SK-N-SH treated with all-trans-retinoic acid at 6 μM for 48 hours (cell line): ENCODE measurements at regions not wholly inside any gene's neighbourhood (a gene's known extent, or its start where the extent isn't known, plus 50 kb on each side); places are given as distances from the start of the nearest gene placed in this dataset.

ENCODE experiments used
- ATAC-seq: fragments of 200-7000 bp; cut with Tn5 transposase; 3 replicates; pipeline ENCODE4 v1.9.1; 2020; ENCODE audit warnings: mild to moderate bottlenecking, moderate library complexity
- BACH2 ChIP-seq: fragments of 250-450 bp; sonication (Bioruptor Pico); IDR thresholded peaks from 2 replicates; pipeline ENCODE4 v1.9.0; 2021; ENCODE audit warnings: mild to moderate bottlenecking, borderline replicate concordance
- CREB5 ChIP-seq: fragments of 250-450 bp; sonication (Bioruptor Pico); IDR thresholded peaks from 2 replicates; pipeline ENCODE4 v1.5.1; 2020; ENCODE audit warnings: low read depth, mild to moderate bottlenecking, moderate library complexity
- CSRNP3 ChIP-seq: fragments of 250-450 bp; sonication (Bioruptor Pico); IDR thresholded peaks from 2 replicates; pipeline ENCODE4 v1.5.1; 2021; ENCODE audit warnings: mild to moderate bottlenecking, moderate library complexity
- ESRRG ChIP-seq: fragments of 250-450 bp; sonication (Bioruptor Pico); IDR thresholded peaks from 2 replicates; pipeline ENCODE4 v1.6.1; 2021; ENCODE audit warnings: mild to moderate bottlenecking
- GLIS3 ChIP-seq: fragments of 250-450 bp; sonication (Bioruptor Pico); IDR thresholded peaks from 2 replicates; pipeline ENCODE4 v1.5.0; 2020; ENCODE audit warnings: mild to moderate bottlenecking, moderate library complexity
- ISL1 ChIP-seq: fragments of 250-450 bp; sonication (Bioruptor Pico); IDR thresholded peaks from 2 replicates; pipeline ENCODE4 v2.1.2; 2022; ENCODE audit warnings: mild to moderate bottlenecking, moderate library complexity
- OSR1 ChIP-seq: fragments of 250-450 bp; sonication (Bioruptor Pico); IDR thresholded peaks from 2 replicates; pipeline ENCODE4 v1.8.0; 2022; ENCODE audit warnings: moderate library complexity, mild to moderate bottlenecking, inconsistent platforms
- PATZ1 ChIP-seq: fragments of 250-450 bp; sonication (Bioruptor Pico); IDR thresholded peaks from 2 replicates; pipeline ENCODE4 v1.8.0; 2020; ENCODE audit warnings: mild to moderate bottlenecking, moderate library complexity, borderline replicate concordance
- POU6F1 ChIP-seq: fragments of 250-450 bp; sonication (Bioruptor Pico); IDR thresholded peaks from 2 replicates; pipeline ENCODE4 v1.8.0; 2021; ENCODE audit warnings: low read depth, mild to moderate bottlenecking, moderate library complexity, borderline replicate concordance
- PPARA ChIP-seq: fragments of 250-450 bp; sonication (Bioruptor Pico); IDR thresholded peaks from 2 replicates; pipeline ENCODE4 v1.5.0; 2020; ENCODE audit warnings: mild to moderate bottlenecking, borderline replicate concordance
- RARB ChIP-seq: fragments of 250-450 bp; sonication (Bioruptor Pico); IDR thresholded peaks from 2 replicates; pipeline ENCODE4 v1.8.0; 2021; ENCODE audit warnings: mild to moderate bottlenecking, moderate library complexity
- SNAI2 ChIP-seq: fragments of 250-450 bp; sonication (Bioruptor Pico); IDR thresholded peaks from 2 replicates; pipeline ENCODE4 v1.5.0; 2020; ENCODE audit warnings: mild to moderate bottlenecking, moderate library complexity
- TCF4 ChIP-seq: fragments of 250-450 bp; sonication (Bioruptor Pico); IDR thresholded peaks from 2 replicates; pipeline ENCODE4 v1.8.0; 2021; ENCODE audit warnings: mild to moderate bottlenecking, moderate library complexity, borderline replicate concordance
- TSHZ2 ChIP-seq: fragments of 250-450 bp; sonication (Bioruptor Pico); IDR thresholded peaks from 2 replicates; pipeline ENCODE4 v1.5.0; 2020; ENCODE audit warnings: mild to moderate bottlenecking, moderate library complexity
- ZC3H10 ChIP-seq: fragments of 250-450 bp; sonication (Bioruptor Pico); IDR thresholded peaks from 2 replicates; pipeline ENCODE4 v1.5.1; 2021; ENCODE audit warnings: mild to moderate bottlenecking, moderate library complexity
- ZFP30 ChIP-seq: fragments of 450-650 bp; formaldehyde crosslinking; IDR thresholded peaks from 2 replicates; pipeline ENCODE4 v1.5.0; 2022; ENCODE audit warnings: mild to moderate bottlenecking, moderate library complexity
- ZNF565 ChIP-seq: fragments of 450-650 bp; formaldehyde crosslinking; conservative IDR thresholded peaks from 2 replicates; pipeline ENCODE4 v1.5.0; 2020; ENCODE audit warnings: low read depth, mild to moderate bottlenecking, moderate library complexity
- ZNF70 ChIP-seq: fragments of 450-650 bp; formaldehyde crosslinking; IDR thresholded peaks from 2 replicates; pipeline ENCODE4 v1.5.0; 2020; ENCODE audit warnings: mild to moderate bottlenecking, moderate library complexity
- ZNF8 ChIP-seq: fragments of 450-650 bp; formaldehyde crosslinking; IDR thresholded peaks from 2 replicates; pipeline ENCODE4 v1.5.0; 2020; ENCODE audit warnings: mild to moderate bottlenecking, moderate library complexity

- TF ChIP-seq CSRNP3 (CRISPR knock-in tag) (no peak), PPARA (CRISPR knock-in tag) (no peak), PATZ1 (CRISPR knock-in tag) (no peak), ESRRG (CRISPR knock-in tag) (no peak)
- peak; percentile 45 for ATAC-seq
Measured at GRCh38 chr5:86979811-86980411, 287.8 kb upstream of the RASA1 start.

- no peak for ATAC-seq
- TF ChIP-seq PPARA (CRISPR knock-in tag) (no peak), TSHZ2 (CRISPR knock-in tag) (no peak), ZC3H10 (CRISPR knock-in tag) (no peak), TCF4 (CRISPR knock-in tag) (no peak), CSRNP3 (CRISPR knock-in tag) (no peak), ZNF70 (CRISPR knock-in tag) (no peak), OSR1 (CRISPR knock-in tag) (no peak), ZNF565 (CRISPR knock-in tag) (no peak), ZNF8 (CRISPR knock-in tag) (no peak), BACH2 (CRISPR knock-in tag) (no peak), GLIS3 (CRISPR knock-in tag) (no peak), ZFP30 (no peak), SNAI2 (CRISPR knock-in tag) (no peak), CREB5 (no peak), ESRRG (CRISPR knock-in tag) (no peak), RARB (CRISPR knock-in tag) (no peak), ISL1 (CRISPR knock-in tag) (no peak), PATZ1 (CRISPR knock-in tag) (no peak), POU6F1 (CRISPR knock-in tag) (no peak)
- TF ChIP-seq, all 23 proteins: peak for 0
Measured at GRCh38 chr5:86981898-86982297, 285.8 kb upstream of the RASA1 start.
